CD4-positive, alpha-beta T cell treated with Interleukin-4 for 1 hour (primary cell): ENCODE measurements at regions not wholly inside any gene's neighbourhood (a gene's known extent, or its start where the extent isn't known, plus 50 kb on each side); places are given as distances from the start of the nearest gene placed in this dataset.
"Not testable (repeated sequence)": the region's sequence is repeated elsewhere in the genome, so short reads cannot be mapped to it uniquely, and the experiment has no call there.

ENCODE experiments used
- DNase-seq, 2 donors: peaks; one replicate each; pipeline ENCODE4 v3.0.0-alpha.2; 2020 to 2022

DNA sequence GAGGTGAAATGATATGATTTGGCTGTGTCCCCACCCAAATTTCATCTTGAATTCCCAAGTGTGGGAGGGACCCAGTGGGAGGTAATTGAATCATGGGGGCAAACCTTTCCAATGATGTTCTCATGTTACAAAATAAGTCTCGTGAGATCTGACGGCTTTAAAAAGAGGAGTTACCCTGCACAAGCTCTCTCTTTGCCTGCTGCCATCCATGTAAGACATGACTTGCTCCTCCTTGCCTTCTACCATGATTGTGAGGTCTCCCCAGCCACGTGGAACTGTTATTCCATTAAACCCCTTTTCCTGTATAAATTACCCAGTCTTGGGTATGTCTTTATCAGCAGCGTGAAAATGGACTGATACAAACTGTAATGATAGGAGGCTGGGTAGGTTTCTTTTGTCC, 145.1 kb downstream of the AKR1D1 start:
- DNase-seq, result not testable (repeated sequence)

DNA sequence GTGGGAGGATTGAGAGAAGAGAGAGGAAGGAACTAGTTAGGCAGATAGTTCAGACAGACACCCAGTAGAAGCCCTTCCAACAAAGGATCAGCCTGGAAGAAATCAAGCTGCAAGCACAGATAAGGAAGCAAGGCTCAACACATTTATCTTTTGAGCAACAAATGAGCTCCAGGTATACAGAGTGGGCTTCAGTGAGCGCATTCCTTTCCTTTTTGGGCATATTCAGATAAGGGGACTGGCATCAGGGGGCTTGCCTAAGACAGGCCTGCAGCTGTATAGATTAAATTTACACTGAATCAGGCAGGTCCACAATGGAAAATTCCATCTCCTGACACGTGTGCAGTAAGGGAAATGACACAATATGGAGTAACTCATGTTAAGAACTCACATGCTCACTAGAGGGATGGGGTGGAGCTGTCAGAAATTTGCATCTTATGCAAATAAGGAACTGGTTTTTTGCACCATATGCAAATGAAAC, 147.2 kb downstream of the AKR1D1 start:
- no peak for DNase-seq

DNA sequence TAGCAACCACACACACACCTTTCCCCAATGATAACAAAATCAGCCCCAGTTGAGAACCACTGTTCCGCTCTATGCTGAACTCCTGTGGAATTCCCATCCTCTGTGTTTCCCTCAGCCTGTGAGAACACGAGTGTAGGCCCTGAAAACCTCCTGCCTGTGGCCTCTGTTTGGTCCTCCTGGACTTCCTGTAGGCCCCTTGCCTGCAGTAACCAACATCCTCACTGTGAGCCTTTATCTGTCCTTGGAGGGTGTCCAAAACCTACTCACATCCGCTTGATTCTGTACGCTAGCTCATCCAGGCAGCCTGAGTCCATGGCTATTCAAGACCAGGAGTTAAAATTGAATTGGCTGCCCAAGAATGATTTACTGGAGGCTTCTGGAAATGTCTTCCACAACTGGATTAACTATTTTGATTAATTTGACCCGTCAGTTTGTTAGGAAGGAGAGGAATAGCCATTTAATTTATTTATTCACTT, 149.8 kb downstream of the AKR1D1 start:
- no peak for DNase-seq

DNA sequence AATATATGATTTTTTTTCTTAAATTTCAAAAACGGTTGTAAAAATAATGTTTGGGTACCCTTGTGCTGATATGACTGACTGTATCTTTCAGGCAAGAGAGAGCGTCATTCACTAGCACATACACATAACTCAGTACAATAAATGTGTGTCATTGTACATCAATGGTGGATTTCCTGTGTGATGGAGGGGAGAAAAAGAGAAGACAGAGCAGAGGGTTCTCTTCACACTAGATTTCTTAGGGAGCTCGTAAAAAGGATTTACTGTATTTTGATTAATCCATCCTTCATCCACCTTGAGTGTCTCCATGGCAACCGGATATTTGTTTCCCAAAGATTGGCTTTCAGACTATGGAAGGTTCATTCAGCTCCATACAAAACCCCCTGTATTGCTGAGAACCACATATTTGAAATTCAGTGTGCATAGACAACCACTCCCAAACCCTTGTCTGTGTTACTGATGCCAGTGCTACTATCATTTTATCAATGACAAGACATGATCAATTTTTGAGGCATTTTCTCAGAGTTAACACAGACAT, 150.6 kb downstream of the AKR1D1 start:
- DNase-seq, result no peak

DNA sequence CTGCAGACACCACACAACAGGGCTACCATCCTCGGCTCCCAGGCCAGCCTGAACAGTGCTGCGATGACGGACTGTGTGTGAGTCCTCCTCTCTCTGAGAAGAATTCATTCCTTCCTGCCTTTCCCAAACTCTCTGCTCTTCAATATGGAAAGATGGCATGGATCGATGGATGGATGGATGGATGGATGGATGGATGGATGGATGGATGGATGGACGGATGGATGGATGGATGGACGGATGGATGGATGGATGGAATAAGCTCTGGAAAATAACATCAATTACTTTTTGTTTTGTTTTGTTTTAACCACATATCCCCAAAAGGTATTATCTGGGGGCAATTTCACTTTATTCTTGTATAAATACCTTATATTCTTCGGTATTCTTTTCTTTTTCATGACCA, 151.9 kb downstream of the AKR1D1 start:
- DNase-seq, result no peak

DNA sequence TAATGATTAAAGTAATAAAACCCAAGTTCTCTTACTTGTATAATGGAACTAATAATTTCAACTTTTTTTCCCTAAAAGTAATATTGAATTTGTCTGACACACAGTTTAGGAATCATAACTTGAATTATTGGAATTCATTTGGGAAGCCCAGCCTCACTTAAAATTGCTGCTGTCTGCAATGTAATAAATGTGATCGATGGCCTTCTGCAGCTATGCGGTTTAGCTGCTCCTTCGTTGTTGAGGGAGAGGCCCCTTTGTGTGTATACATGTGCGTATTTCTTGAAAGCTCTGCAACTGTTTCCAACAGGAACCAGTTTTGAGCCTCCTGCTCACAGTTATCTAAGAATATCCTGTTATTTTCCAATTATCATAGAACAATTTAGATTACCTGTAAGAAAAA, 152.5 kb downstream of the AKR1D1 start:
- no peak for DNase-seq

DNA sequence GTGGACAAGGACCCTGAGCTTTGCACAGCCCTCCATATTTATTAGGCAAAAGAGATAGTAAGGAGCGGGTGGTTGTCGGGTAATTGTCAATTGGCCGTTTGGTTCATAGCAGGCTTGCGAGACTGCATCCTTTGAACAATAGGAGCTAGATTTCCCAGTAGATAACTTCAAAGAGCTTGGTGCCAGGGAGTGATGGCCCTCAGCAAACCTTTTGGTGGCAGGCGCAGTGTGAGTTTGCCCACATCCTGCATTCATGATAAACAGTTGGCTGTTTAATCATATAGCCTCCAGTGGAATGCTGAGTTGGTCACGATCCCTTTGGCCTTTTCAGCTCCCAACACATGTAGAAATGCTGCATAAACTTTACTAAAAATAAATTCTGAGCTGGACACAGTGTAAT, 156.9 kb downstream of the AKR1D1 start:
- DNase-seq, result no peak

DNA sequence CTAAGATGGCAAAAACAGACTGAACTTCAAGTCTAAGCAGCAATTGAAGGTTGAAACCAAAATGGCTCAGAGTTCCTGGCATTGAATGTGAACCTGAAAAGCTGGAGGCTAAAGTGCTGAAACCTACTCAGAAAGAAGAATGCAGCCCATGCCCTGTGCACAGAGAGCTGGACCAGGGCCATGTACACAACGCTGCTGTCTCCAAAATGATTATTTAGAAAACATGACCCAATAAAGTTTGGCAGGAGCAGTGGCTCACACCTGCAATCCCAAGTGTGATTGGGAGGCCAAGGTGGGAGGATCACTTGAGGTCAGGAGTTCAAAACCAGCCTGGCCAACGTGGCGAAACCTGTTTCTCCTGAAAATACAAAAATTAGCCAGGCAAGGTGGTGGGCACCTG, 158.9 kb downstream of the AKR1D1 start:
- no peak for DNase-seq

DNA sequence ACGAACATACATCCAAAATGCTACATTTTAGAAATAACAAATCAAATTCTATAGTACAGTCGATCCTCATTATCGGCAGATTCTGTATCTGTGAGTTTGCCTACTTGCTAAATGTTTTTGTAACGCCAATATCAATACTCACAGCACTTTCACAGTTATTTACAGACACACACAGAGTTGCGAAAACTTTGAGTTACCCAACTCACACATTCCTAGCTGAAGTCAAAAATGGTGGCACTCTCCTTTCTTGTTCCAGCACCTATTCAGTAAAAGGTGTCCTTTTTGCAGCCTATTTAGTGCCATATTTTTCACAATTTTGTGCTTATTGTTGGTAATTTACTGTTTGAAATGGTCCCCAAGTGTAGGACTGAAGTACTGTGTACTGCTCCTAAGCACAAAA, 161.7 kb downstream of the AKR1D1 start:
- no peak for DNase-seq

DNA sequence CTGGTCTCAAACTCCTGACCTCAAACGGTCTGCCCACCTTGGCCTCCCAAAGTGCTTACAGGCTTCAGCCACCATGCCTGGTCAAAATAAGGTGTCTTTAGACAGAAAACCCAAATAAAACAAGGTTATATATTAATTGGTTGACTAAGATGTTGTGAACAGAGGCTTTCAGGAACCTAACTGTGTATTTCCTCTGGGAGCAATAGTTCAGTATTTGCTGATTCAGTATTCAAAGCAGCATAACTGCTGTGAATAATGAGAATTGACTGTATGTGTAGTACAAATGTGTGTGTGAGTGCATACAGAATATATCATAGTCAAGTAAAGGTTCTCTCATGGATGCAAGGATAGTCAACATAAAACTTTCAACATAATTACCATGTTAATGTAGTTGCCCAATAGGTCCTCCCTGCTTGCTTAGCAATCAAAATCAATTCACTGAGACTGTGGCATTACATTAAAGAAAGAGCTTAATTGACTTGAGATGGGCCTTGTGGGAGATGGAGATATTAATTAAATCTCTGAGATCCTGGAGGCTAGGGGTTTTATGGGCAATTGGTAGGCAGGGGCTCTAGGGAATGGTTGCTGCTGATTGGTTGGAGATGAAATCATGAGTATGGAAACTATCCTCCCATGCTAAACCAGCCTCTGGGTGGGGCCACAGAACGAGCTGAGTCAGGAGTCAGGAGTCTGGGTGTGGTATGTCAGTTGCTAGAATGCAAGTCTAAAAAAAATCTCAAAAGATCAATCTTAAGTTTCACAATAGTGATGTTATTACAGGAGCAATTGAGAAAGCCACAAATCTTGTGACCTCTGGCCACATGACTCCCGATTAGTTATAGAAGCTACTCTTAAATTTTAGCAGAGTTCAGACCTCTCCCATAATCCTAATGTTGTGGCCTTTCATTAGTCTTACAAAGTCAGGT, 162.7 kb downstream of the AKR1D1 start:
- no peak for DNase-seq

DNA sequence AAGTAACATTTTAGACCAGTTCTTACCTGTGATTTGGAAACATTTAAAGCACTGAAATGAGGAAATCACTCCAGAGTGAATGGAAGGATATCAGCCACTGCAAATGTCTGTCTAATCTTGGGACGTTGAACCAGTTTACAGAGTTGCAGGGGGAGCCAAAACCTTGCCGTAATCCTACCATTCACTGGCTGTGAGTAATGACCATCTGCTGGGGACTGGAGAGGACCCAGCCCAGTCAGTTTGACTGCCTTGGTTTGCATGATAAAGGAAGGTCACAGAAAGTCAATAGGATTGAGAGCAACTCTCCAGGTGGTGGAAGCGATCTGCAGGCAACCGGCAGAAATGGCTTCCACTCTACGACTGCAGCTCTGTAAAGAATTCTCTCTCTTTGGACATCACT, 167.2 kb downstream of the AKR1D1 start:
- DNase-seq, result no peak

DNA sequence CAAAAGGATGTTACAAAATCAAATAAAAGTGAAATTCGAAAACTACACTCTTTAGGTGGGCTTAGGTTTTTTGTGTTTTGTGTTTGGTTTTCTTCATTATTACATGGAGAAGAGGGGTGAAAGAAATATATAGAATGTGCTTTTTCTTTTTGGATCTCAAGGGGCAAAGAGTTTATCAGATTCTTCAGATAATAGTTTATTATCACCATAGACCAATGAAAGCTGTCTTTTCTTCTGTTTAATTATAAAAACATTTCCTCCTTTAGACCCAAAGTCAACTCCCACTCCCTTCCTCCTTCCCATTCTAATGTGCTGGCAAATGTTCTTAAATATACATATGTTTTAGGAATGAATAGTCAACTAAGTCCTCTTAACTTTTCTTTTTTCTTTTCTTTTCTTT, 167.6 kb downstream of the AKR1D1 start:
- no peak for DNase-seq

DNA sequence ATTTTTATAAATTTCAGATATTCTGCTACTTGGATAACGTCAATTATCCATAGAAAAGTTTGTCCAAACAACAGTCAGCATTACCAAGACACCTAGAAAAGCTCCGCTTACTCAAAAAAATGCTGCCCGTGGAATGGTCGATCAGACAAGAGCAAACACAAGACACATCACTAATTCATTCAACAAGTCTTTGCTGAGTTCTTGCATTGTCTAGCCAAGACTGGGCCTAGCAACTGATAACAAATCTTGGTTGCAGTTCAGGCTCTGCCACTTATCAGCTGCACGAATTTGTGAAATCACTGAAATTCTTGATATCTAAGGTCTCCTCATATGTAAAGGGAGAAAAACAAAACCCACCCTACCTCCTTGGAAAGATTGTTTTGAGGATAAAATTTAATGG, 168.3 kb downstream of the AKR1D1 start:
- no peak for DNase-seq

DNA sequence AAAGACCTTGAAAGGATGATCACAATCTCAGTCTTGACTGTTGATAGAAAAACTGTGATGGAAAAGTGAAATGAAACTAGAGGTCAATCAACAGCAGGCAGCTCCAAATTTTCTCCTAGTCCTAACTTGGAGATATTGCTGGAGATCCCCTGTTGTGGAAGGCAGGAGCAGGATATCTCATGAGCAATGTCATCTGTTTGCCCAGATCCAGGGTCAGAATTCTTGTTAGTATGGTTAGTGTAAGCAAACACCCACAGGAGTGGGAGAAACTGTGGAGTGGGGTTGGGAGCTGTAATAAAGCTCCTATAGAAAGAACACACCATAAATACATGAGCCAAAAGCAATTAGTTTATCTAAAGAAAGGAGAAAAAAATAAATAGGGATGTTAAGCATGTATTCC, 169.0 kb downstream of the AKR1D1 start:
- no peak for DNase-seq

DNA sequence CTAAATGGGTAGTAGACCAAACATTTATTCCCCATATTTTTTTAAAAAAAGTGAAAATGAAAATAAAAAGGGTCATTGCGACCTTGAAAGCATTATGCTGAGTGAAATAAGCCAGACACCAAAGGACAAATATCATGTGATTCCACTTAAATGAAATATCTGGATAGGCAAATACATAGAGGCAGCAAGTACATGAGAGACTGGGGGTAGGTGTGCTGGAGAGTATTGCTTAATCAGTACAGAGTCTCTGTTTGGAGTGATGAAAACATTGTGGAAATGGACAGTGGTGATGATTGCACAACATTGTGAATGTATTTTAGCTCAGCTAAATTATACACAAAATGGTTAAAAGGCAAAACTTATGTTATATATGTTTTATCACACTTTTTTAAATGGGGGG, 169.4 kb downstream of the AKR1D1 start:
- no peak for DNase-seq

DNA sequence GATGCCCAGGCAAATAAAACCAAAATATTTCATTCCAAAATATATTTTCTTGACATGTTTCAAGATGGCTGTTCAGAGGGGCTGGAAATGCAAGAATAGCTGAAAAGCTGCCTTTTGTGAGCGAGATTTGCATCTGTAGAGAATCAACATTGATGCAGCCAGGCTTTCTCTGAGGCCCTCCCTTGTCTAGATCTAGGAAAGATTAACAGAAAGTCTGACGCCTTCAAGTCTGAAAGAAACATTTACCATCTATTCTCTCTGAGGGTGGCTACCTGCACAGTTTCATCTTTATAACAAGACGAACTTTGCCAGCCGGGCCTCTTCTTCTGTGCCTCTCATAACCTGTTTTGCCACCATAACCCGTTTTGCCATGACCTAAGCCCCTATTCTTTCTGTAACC, 170.2 kb downstream of the AKR1D1 start:
- no peak for DNase-seq

DNA sequence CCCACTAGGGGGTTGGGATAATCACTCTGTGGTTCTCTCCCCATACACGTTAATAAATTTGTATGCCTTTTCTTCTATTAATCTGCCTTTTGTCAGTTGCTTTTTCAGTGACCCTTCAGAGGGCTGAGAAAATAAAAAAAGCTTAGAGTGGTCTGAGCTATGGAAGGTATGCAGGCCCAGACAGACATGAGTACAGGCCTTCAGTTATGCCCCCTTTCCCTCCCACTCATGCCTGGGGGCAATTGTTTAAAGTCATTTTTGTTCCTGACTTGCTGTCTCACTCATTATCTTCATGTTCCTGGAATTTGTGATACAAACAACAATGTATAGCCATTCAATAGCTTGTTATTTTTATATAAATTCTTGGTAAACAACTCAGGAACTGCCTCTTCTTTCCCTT, 170.8 kb downstream of the AKR1D1 start:
- no peak for DNase-seq

DNA sequence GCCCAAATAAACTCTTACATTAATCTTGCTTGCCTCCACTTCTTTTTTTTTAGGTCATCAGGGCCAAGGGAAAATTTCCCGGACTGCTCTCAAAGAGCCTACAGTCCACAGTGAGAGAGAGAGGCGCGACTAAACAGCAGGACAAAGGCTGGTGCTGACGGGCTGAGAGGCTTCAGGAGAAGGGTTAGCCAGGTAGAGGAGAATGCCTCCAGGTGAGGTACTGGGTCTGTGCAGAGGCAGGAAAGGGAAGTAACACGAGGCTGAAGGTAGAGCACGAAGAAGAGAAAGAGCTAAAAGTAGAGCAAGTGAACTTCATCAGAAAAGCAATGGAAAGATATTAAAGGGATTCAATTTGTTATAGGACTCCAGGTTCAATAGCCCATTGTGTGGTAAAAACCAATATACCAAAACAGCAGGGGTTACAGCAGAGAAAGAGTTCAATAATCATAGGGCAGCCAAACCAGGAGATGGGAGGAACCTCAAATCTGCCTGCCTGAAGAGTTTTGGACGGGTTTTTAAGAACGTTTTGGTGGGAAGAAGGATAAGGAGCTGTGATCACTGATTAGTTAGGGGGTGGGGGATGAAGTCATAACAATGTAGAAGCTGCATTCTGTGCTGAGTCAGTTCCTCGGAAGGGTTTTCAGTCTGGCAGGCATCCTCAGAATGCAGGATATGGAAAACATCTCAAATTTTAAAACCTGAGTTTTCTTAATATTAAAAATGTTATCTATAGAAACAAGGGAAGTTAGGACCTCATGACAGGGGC, 171.5 kb downstream of the AKR1D1 start:
- DNase-seq, result no peak

DNA sequence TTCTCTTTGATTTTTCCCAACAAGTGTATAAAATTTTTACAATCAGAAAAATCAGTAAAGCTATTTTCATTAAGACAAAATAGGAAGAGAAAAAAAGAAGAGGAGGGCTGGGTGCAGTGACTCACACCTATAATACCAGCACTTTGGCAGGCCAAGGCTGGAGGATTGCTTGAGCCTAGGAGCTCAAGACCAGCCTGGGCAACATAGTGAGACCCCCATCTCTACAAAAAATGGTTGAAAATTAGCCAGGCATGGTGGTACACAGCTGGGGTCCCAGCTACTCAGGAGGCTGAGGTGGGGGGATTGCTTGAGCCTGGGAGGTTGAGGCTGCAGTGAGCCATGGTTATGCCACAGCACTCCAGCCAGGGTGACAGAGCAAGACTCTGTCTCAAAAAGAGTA, 172.3 kb downstream of the AKR1D1 start:
- DNase-seq, result no peak

DNA sequence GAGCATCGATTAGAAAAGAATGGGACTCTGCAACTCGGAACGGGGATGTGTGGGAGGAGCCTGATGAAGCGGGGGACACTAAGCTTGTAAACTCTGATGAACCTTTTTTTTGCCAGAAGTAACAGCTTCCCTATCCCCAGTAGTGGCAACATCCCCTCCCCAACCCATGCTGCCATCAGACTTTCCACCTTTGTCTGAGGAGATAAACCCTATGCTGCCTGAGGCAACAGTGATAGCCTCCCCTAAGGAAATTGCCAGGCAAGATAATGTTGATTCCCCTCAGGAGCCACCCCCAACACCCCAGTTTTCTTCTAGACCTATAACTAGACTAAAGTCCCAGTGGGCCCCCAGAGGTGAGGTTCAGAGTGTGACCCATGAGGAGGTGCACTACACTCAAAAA, 173.7 kb downstream of the AKR1D1 start:
- no peak for DNase-seq

DNA sequence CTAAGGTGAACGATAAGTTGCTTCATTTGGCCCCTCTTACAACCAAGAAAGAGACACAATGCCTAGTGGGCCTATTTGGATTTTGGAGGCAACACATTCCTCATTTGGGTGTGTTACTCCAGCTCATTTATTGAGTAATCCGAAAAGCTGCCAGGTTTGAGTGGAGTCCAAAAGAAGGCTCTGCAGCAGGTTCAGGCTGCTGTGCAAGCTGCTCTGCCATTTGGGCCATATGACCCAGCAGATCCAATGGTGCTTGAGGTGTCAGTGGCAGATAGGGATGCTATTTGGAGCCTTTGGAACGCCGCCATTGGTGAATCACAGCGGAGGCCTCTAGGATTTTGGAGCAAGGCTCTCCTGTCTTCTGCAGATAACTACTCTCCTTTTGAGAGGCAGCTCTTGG, 176.4 kb downstream of the AKR1D1 start:
- DNase-seq, result not testable (repeated sequence)

DNA sequence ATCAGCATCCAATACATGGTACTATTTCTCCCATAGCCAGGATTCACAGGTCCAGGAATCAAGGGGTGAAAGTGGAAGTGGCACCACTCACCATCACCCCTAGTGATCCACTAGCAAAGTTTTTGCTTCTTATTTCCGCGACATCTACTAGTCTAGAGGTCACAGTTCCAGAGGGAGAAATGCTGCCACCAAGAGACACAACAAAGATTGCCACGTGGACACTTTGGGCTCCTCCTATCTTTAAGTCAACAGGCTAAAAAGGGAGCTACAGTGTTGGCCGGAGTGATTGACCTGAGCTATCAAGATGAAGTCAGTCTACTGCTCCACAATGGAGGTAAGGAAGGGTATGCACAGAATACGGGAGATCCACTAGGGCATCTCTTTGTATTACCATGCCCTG, 178.2 kb downstream of the AKR1D1 start:
- DNase-seq, result no peak

DNA sequence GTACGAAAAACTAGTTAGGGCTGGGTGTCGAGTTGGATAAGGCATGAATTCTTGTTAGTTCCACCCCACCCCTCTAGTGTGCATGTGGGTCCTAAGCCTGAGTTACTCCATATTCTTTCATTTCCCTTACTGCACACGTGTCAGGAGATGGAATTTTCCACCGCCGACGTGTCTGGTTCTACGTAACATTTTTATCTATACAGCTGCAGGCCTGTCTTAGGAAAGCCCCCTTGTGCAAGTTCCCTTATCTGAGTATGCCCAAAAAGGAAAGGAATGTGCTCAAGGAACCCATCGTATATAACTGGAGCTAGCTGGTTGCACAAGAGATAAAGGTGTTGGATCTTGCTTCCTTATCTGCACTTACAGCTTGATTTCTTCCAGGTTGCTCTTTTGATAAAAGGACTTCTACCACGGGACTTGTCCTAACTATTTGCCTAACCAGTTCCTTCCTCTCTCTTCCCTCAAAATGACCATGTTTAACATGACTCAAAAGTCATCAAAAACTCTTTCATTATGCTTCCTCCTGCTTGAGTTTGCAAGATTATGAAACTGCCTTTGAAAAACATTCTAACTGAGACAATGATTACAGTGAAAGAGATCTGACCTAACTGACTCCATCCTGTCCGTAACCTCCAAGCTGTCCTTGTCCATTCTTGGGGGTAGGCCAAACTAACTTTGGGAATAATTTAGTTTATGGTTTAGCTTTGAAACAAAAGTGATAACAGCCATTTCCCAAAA, 181.4 kb downstream of the AKR1D1 start:
- DNase-seq, result peak; percentile 2 to 44
